NB4 (cell line): ENCODE measurements at regions not wholly inside any gene's neighbourhood (a gene's known extent, or its start where the extent isn't known, plus 50 kb on each side); places are given as distances from the start of the nearest gene placed in this dataset.

ENCODE experiments used
- CTCF ChIP-seq: IDR thresholded peaks from one replicate; pipeline ENCODE4 v1.5.1; 2012; ENCODE audit warnings: low read depth, low read length
- MAX ChIP-seq: IDR thresholded peaks from 2 replicates; pipeline ENCODE4 v1.6.1; 2011; ENCODE audit warnings: low read depth, low read length
- MYC ChIP-seq: IDR thresholded peaks from 2 replicates; pipeline ENCODE4 v1.6.1; 2011; ENCODE audit warnings: low read depth, low read length
- POLR2A ChIP-seq: IDR thresholded peaks from 2 replicates; pipeline ENCODE4 v1.6.1; 2011; ENCODE audit warnings: mild to moderate bottlenecking; ENCODE audit not compliant: insufficient read length; ENCODE audit errors: extremely low read depth

- TF ChIP-seq CTCF (no peak), POLR2A (no peak), MAX (no peak), MYC (no peak)
Observed at GRCh38 chr11:29022676-29023075, 914.5 kb downstream of the METTL15 start.
